HEK293 (cell line): ENCODE measurements at regions not wholly inside any gene's neighbourhood (a gene's known extent, or its start where the extent isn't known, plus 50 kb on each side); places are given as distances from the start of the nearest gene placed in this dataset.

Experiments
- AEBP2 ChIP-seq: fragments of 450-650 bp; formaldehyde crosslinking; IDR thresholded peaks from 2 replicates; pipeline ENCODE4 v1.5.1; 2016; ENCODE audit warnings: missing biosample characterization, missing genetic modification characterization, borderline replicate concordance
- EGR2 ChIP-seq: fragments of 450-650 bp; formaldehyde crosslinking; IDR thresholded peaks from 2 replicates; pipeline ENCODE4 v1.5.1; 2016; ENCODE audit warnings: low read depth, missing biosample characterization, missing genetic modification characterization
- ELK4 ChIP-seq: IDR thresholded peaks from 2 replicates; pipeline ENCODE4 v1.6.1; 2011; ENCODE audit warnings: mild to moderate bottlenecking, low read depth, low read length, borderline replicate concordance
- FEZF1 ChIP-seq: fragments of 450-650 bp; formaldehyde crosslinking; IDR thresholded peaks from 2 replicates; pipeline ENCODE4 v1.5.1; 2016; ENCODE audit warnings: missing biosample characterization, missing genetic modification characterization
- INSM2 ChIP-seq: fragments of 450-650 bp; formaldehyde crosslinking; IDR thresholded peaks from 2 replicates; pipeline ENCODE4 v1.5.1; 2016; ENCODE audit warnings: missing biosample characterization, missing genetic modification characterization
- KLF1 ChIP-seq: fragments of 450-650 bp; formaldehyde crosslinking; IDR thresholded peaks from 2 replicates; pipeline ENCODE4 v1.5.1; 2016; ENCODE audit warnings: missing biosample characterization, missing genetic modification characterization
- KLF7 ChIP-seq: fragments of 450-650 bp; formaldehyde crosslinking; IDR thresholded peaks from 2 replicates; pipeline ENCODE4 v1.5.1; 2016; ENCODE audit warnings: missing biosample characterization, missing genetic modification characterization, borderline replicate concordance
- PRDM1 ChIP-seq: fragments of 450-650 bp; formaldehyde crosslinking; IDR thresholded peaks from 2 replicates; pipeline ENCODE4; 2016; ENCODE audit warnings: missing biosample characterization, missing genetic modification characterization
- YY2 ChIP-seq: fragments of 450-650 bp; formaldehyde crosslinking; IDR thresholded peaks from 2 replicates; pipeline ENCODE4 v1.5.1; 2016; ENCODE audit warnings: missing biosample characterization, missing genetic modification characterization
- ZFP3 ChIP-seq: fragments of 450-650 bp; formaldehyde crosslinking; IDR thresholded peaks from 2 replicates; pipeline ENCODE4 v1.5.1; 2016; ENCODE audit warnings: low read depth, missing biosample characterization, missing genetic modification characterization
- ZNF114 ChIP-seq: fragments of 450-650 bp; formaldehyde crosslinking; IDR thresholded peaks from 2 replicates; pipeline ENCODE4 v1.5.0; 2017; ENCODE audit warnings: missing biosample characterization, missing genetic modification characterization
- ZNF133 ChIP-seq: fragments of 450-650 bp; formaldehyde crosslinking; IDR thresholded peaks from 2 replicates; pipeline ENCODE4 v1.5.1; 2016; ENCODE audit warnings: missing biosample characterization, missing genetic modification characterization
- ZNF148 ChIP-seq: fragments of 450-650 bp; formaldehyde crosslinking; IDR thresholded peaks from 2 replicates; pipeline ENCODE4 v1.5.0; 2017; ENCODE audit warnings: missing biosample characterization, missing genetic modification characterization, borderline replicate concordance
- ZNF239 ChIP-seq: fragments of 450-650 bp; formaldehyde crosslinking; IDR thresholded peaks from 2 replicates; pipeline ENCODE4 v1.5.1; 2016; ENCODE audit warnings: missing biosample characterization, missing genetic modification characterization
- ZNF248 ChIP-seq: fragments of 450-650 bp; formaldehyde crosslinking; IDR thresholded peaks from 2 replicates; pipeline ENCODE4 v1.5.1; 2017; ENCODE audit warnings: missing biosample characterization, missing genetic modification characterization
- ZNF266 ChIP-seq: fragments of 450-650 bp; formaldehyde crosslinking; IDR thresholded peaks from 2 replicates; pipeline ENCODE4 v1.5.1; 2016; ENCODE audit warnings: missing biosample characterization, missing genetic modification characterization, low read depth
- ZNF335 ChIP-seq: fragments of 450-650 bp; formaldehyde crosslinking; conservative IDR thresholded peaks from 2 replicates; pipeline ENCODE4 v1.5.1; 2016; ENCODE audit warnings: missing biosample characterization, missing genetic modification characterization
- ZNF521 ChIP-seq: fragments of 450-650 bp; formaldehyde crosslinking; IDR thresholded peaks from 2 replicates; pipeline ENCODE4 v1.5.1; 2017; ENCODE audit warnings: missing biosample characterization, mild to moderate bottlenecking, missing genetic modification characterization
- ZNF571 ChIP-seq: fragments of 450-650 bp; formaldehyde crosslinking; IDR thresholded peaks from 2 replicates; pipeline ENCODE4 v1.5.0; 2017; ENCODE audit warnings: missing biosample characterization, missing genetic modification characterization
- ZNF600 ChIP-seq: fragments of 450-650 bp; formaldehyde crosslinking; IDR thresholded peaks from 2 replicates; pipeline ENCODE4 v1.5.1; 2016; ENCODE audit warnings: missing biosample characterization, missing genetic modification characterization
- ZNF639 ChIP-seq: fragments of 450-650 bp; formaldehyde crosslinking; IDR thresholded peaks from 2 replicates; pipeline ENCODE4 v1.5.1; 2016; ENCODE audit warnings: missing biosample characterization, missing genetic modification characterization
- ZNF701 ChIP-seq: fragments of 450-650 bp; formaldehyde crosslinking; IDR thresholded peaks from 2 replicates; pipeline ENCODE4 v1.5.1; 2016; ENCODE audit warnings: missing biosample characterization, missing genetic modification characterization
- ZNF704 ChIP-seq: fragments of 450-650 bp; formaldehyde crosslinking; IDR thresholded peaks from 2 replicates; pipeline ENCODE4 v1.5.1; 2016; ENCODE audit warnings: missing biosample characterization, missing genetic modification characterization
- ZNF837 ChIP-seq: fragments of 450-650 bp; formaldehyde crosslinking; IDR thresholded peaks from 2 replicates; pipeline ENCODE4 v1.5.1; 2016; ENCODE audit warnings: missing biosample characterization, missing genetic modification characterization

- 0 out of 2 replicates have a peak, but pooled peaks have one; percentile 53 for TF ChIP-seq ZNF148
- TF ChIP-seq FEZF1 (tag by site-specific recombination), result no peak
- peak; percentile 59 for TF ChIP-seq EGR2 (tag by site-specific recombination)
- TF ChIP-seq ZNF335, result no peak
- TF ChIP-seq ZNF133 (tag by site-specific recombination), result no peak; the same call in 1 of the 2 replicates
- no peak; the same call in 1 of the 2 replicates for TF ChIP-seq ZNF704 (tag by site-specific recombination)
- no peak for TF ChIP-seq INSM2 (tag by site-specific recombination)
- TF ChIP-seq ZNF837 (tag by site-specific recombination), result no peak
- TF ChIP-seq ZFP3 (tag by site-specific recombination), result no peak
- TF ChIP-seq ELK4, result no peak
- no peak for TF ChIP-seq ZNF701 (tag by site-specific recombination)
- TF ChIP-seq ZNF266, result no peak
- TF ChIP-seq ZNF571 (tag by site-specific recombination), result peak; percentile 75; the same call in 1 of the 2 replicates
- TF ChIP-seq ZNF600 (tag by site-specific recombination), result no peak
- TF ChIP-seq ZNF521 (tag by site-specific recombination), result peak; percentile 97; the same call in 1 of the 2 replicates
- TF ChIP-seq ZNF248 (tag by site-specific recombination), result peak; percentile 67; the same call in 1 of the 2 replicates
- no peak for TF ChIP-seq KLF7 (tag by site-specific recombination)
- TF ChIP-seq KLF1 (tag by site-specific recombination), result no peak
- TF ChIP-seq PRDM1, result no peak
- TF ChIP-seq YY2 (tag by site-specific recombination), result peak; percentile 43; the same call in 1 of the 2 replicates
- no peak; the same call in 1 of the 2 replicates for TF ChIP-seq ZNF239 (tag by site-specific recombination)
- no peak for TF ChIP-seq AEBP2 (tag by site-specific recombination)
- TF ChIP-seq ZNF114 (tag by site-specific recombination), result 0 out of 2 replicates have a peak, but pooled peaks have one; percentile 85
- TF ChIP-seq ZNF639 (tag by site-specific recombination), result no peak
Observed at GRCh38 chr15:70530017-70530499, 233.3 kb downstream of the UACA start (continued).
